Endothelial cell of umbilical vein (primary cell): ENCODE measurements at regions not wholly inside any gene's neighbourhood (a gene's known extent, or its start where the extent isn't known, plus 50 kb on each side); places are given as distances from the start of the nearest gene placed in this dataset.

Experiments used
- BruUV-seq: library from RNA; stranded (reverse); fragments of 400-500 nt; replicated peaks from 2 replicates; lab custom pipeline; 2021; lab: Mats Ljungman, UMichigan
- CTCF ChIA-PET: fragments of 300-600, 350-600 bp; sonication (Branson Sonifier 250); formaldehyde crosslinking; loops from one replicate; lab custom pipeline; 2021; ENCODE audit warnings: antibody characterized with exemption, inconsistent platforms; lab: Charles Lee
- POLR2A ChIA-PET: fragments of 300-600, 350-600 bp; sonication (Branson Sonifier 250); formaldehyde crosslinking; loops from one replicate; lab custom pipeline; 2021; ENCODE audit warnings: antibody characterized with exemption, inconsistent platforms; lab: Charles Lee
- DNase-seq: peaks from one replicate; pipeline ENCODE4 v3.0.0-alpha.2; 2011; ENCODE audit warnings: low read depth, low spot score
- FAIRE-seq: peaks from 2 replicates; lab custom pipeline; 2011; peaks lifted over from hg19 to GRCh38; lab: Jason Lieb, UNC
- H2AFZ ChIP-seq: 2 replicates; pipeline ENCODE4 v1.6.0; 2012; ENCODE audit warnings: low read depth, low read length, control low read depth, inconsistent platforms
- H3K27ac ChIP-seq: 2 replicates; pipeline ENCODE4 v1.5.1; 2011; ENCODE audit warnings: low read depth, mild to moderate bottlenecking, control low read depth, low read length, moderate library complexity; ENCODE audit not compliant: insufficient read depth
- H3K27me3 ChIP-seq, 2 experiments: 2 replicates each; pipeline versions ENCODE4 v1.6.0 to v1.6.1; 2011; ENCODE audit warnings: low read length in 2 of 2, mixed read lengths in 1 of 2; ENCODE audit not compliant: control insufficient read depth in 2 of 2, insufficient read depth in 2 of 2
- H3K36me3 ChIP-seq, 2 experiments: 2 replicates in 1 of 2; 3 replicates in 1 of 2; pipeline ENCODE4 v1.5.1; 2011; ENCODE audit warnings: low read length in 2 of 2, mild to moderate bottlenecking in 1 of 2, moderate library complexity in 1 of 2; ENCODE audit not compliant: control insufficient read depth in 2 of 2, insufficient read depth in 2 of 2; ENCODE audit errors: extremely low read depth in 1 of 2
- H3K4me1 ChIP-seq: 3 replicates; pipeline ENCODE4 v1.5.1; 2011; ENCODE audit warnings: mild to moderate bottlenecking, low read length; ENCODE audit not compliant: control insufficient read depth, insufficient read depth; ENCODE audit errors: extremely low read depth
- H3K4me2 ChIP-seq: 2 replicates; pipeline ENCODE4 v1.6.1; 2011; ENCODE audit warnings: low read length, control low read depth, mixed read lengths; ENCODE audit not compliant: insufficient read depth
- H3K4me3 ChIP-seq, 3 experiments: fragments of 200-600 bp in 1 of 3; sonication (generic), shearing (Covaris generic) in 1 of 3; replicated peaks in 1 of 3; 2 replicates each; pipeline ENCODE4 v1.5.1; 2011 to 2016; ENCODE audit warnings: control low read depth in 3 of 3, low read length in 3 of 3, mild to moderate bottlenecking in 2 of 3, inconsistent platforms in 1 of 3, low read depth in 1 of 3, moderate library complexity in 1 of 3; ENCODE audit not compliant: insufficient read depth in 1 of 3
- H3K79me2 ChIP-seq: 2 replicates; pipeline ENCODE4 v1.6.0; 2012; ENCODE audit warnings: low read length, inconsistent platforms; ENCODE audit not compliant: control insufficient read depth, insufficient read depth
- H3K9ac ChIP-seq: replicated peaks from 2 replicates; pipeline ENCODE3; 2011; ENCODE audit warnings: low read length, control low read depth; ENCODE audit not compliant: insufficient read depth; ENCODE audit errors: extremely low read depth
- H3K9me1 ChIP-seq: replicated peaks from 3 replicates; pipeline ENCODE4 v1.6.0; 2011; ENCODE audit warnings: mild to moderate bottlenecking, low read length; ENCODE audit not compliant: control insufficient read depth, insufficient read depth; ENCODE audit errors: extremely low read depth
- H3K9me3 ChIP-seq: replicated peaks from 2 replicates; pipeline ENCODE4 v1.5.1; 2012; ENCODE audit warnings: low read length, inconsistent platforms; ENCODE audit not compliant: control insufficient read depth, insufficient read depth
- H4K20me1 ChIP-seq: replicated peaks from 2 replicates; pipeline ENCODE3; 2011; ENCODE audit warnings: mild to moderate bottlenecking, low read length; ENCODE audit not compliant: control insufficient read depth, insufficient read depth; ENCODE audit errors: extremely low read depth
- CTCF ChIP-seq, 2 donors: IDR thresholded peaks; 1 replicate in 1 of 2; 2 replicates in 1 of 2; pipeline ENCODE4 v1.5.1; 2011; ENCODE audit warnings: low read length in 2 of 2, mild to moderate bottlenecking in 2 of 2, moderate library complexity in 2 of 2, control low read depth in 1 of 2, inconsistent platforms in 1 of 2, low read depth in 1 of 2; ENCODE audit not compliant: insufficient read depth in 1 of 2; ENCODE audit errors: extremely low read depth in 1 of 2
- EZH2 ChIP-seq: IDR thresholded peaks from 2 replicates; pipeline ENCODE4 v1.6.1; 2012; ENCODE audit warnings: borderline replicate concordance, low read depth, mild to moderate bottlenecking, moderate library complexity, low read length, inconsistent platforms; ENCODE audit not compliant: severe bottlenecking
- FOS ChIP-seq: IDR thresholded peaks from 2 replicates; pipeline ENCODE4 v1.6.1; 2011; ENCODE audit warnings: mild to moderate bottlenecking, low read length, moderate library complexity, borderline replicate concordance; ENCODE audit not compliant: insufficient read depth
- GATA2 ChIP-seq: IDR thresholded peaks from 2 replicates; pipeline ENCODE4 v1.7.0; 2011; ENCODE audit warnings: low read depth, mild to moderate bottlenecking, moderate library complexity, mixed read lengths, low read length; ENCODE audit not compliant: insufficient read length, insufficient read depth
- JUN ChIP-seq: IDR thresholded peaks from 2 replicates; pipeline ENCODE4 v1.6.1; 2011; ENCODE audit warnings: borderline replicate concordance, low read depth; ENCODE audit not compliant: insufficient read length, insufficient read depth
- MAX ChIP-seq: IDR thresholded peaks from 2 replicates; pipeline ENCODE4 v1.6.1; 2011; ENCODE audit not compliant: insufficient read depth, insufficient read length
- MYC ChIP-seq: IDR thresholded peaks from one replicate; pipeline ENCODE4 v1.6.1; 2011; ENCODE audit warnings: mild to moderate bottlenecking, low read depth, low read length
- POLR2A ChIP-seq: IDR thresholded peaks from 2 replicates; pipeline ENCODE4 v1.6.1; 2012; ENCODE audit warnings: low read depth, mild to moderate bottlenecking, control low read depth, low read length
- POLR2AphosphoS5 ChIP-seq: IDR thresholded peaks from 2 replicates; pipeline ENCODE4 v1.6.1; 2012; ENCODE audit warnings: low read depth, mild to moderate bottlenecking, control low read depth, low read length, moderate library complexity; ENCODE audit not compliant: insufficient read depth
- dilution Hi-C: fragments of 300-500 bp; cut with MboI; formaldehyde crosslinking; loops from one replicate; pipeline ENCODE4 v1.15.0; 2019; ENCODE audit warnings: low sequenced_read_pairs; ENCODE audit not compliant: extremely low pct_ligation_motif_present
- intact Hi-C: fragments of 100-400 bp; cut with micrococcal nuclease; formaldehyde crosslinking; loops from one replicate; pipeline ENCODE4 v1.10.0; 2022

GRCh38 chr9:16197578-16198370 is 644.9 kb downstream of the CCDC171 start:
- dilution Hi-C loops (no loop called here), intact Hi-C loops (loop anchor here (10.0 kb wide), 1 partner anchor 167 kb away; no protein-coding TSS in a partner anchor)
- Histone ChIP-seq H2AFZ (peak overlapping the region; percentile 13), H3K36me3 (no peaks in the 10 kb centered on the region), H3K4me2 (no peak overlapping the region), H3K9me3 (no peaks in the 10 kb centered on the region), H3K27ac (no peak overlapping the region), H3K9me1 (no peaks in the 10 kb centered on the region), H3K4me3 (no peak overlapping the region), H4K20me1 (no peaks in the 10 kb centered on the region), H3K9ac (no peak overlapping the region), H3K4me1 (no peaks in the 10 kb centered on the region), H3K27me3 (peaks cover 0 to 2% of the 10 kb centered on the region in 2 experiments), H3K79me2 (no peaks in the 10 kb centered on the region)
- ChIA-PET POLR2A (no interaction called here), CTCF (interaction anchor here (1.5 kb wide), 1 partner anchor 64 kb away, joined by 3 read pairs; no protein-coding TSS in a partner anchor)
- no TSS peak for BruUV-seq
- DNase-seq (no peak), FAIRE-seq (no peak)
- TF ChIP-seq GATA2 (no peak), JUN (no peak), MAX (no peak), MYC (no peak), POLR2A (no peak), CTCF (IDR thresholded peaks at IDR 0.05; ENCODE audit: extremely low read depth in 1 of 2, insufficient read depth in 1 of 2, low read depth in 1 of 2, low read length in 2 of 2) (no peak), FOS (no peak), POLR2AphosphoS5 (no peak), EZH2 (no peak)
